ENCODE measurements at regions not wholly inside any gene's neighbourhood (a gene's known extent, or its start where the extent isn't known, plus 50 kb on each side); places are given as distances from the start of the nearest gene placed in this dataset.

DNA sequence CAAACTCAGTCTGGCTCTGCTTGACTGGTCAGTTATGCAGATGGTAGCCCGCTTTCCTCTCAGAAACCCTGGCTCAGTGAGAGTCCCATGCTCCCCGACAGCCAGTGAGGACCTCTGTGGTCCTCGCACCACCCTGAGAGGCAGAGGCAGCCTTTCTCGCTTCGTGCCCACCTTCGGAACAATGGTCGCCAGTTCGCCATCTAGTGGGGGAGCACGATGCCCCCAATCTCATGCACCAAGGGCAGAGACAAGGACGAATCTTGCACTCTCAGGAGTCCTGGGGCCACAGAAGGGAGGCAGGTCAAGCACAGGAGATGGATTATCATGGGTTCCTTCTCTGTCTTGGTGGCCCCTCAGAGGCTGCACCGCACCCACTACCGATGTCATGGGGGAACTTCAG is 75.2 kb downstream of the RHCG start:
- DNase-seq (ENCODE audit: low spot score): no peak

DNA sequence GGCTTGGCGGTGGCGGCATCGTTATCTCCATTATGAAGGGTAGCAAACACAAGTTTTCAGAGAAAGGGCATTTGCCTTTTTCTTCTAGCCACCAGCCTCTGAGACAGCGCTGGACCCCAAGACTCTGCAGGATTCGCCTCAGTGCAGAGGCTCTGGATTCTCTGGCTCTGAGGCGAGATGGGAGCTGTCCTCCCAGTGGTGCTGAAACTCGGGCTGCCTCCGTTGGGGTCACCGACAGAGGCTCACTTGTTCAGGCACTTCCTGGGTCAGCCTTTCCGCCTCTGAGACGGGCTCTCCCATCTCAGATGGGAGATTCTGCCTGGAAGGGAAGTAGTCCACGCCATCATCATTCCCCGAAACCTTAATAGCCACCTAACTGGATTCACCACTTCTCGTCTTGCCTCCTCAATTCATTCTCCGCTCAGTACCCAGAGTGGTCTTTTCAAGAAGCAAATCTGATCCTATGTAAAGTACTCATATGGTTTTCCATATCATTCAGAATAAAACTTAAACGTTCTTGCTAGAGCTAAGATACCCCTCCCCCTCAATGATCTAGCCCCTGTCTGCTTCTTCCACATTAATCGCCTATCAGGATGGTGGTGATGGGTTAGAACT is 76.9 kb downstream of the RHCG start:
- DNase-seq (ENCODE audit: low spot score): no peak

DNA sequence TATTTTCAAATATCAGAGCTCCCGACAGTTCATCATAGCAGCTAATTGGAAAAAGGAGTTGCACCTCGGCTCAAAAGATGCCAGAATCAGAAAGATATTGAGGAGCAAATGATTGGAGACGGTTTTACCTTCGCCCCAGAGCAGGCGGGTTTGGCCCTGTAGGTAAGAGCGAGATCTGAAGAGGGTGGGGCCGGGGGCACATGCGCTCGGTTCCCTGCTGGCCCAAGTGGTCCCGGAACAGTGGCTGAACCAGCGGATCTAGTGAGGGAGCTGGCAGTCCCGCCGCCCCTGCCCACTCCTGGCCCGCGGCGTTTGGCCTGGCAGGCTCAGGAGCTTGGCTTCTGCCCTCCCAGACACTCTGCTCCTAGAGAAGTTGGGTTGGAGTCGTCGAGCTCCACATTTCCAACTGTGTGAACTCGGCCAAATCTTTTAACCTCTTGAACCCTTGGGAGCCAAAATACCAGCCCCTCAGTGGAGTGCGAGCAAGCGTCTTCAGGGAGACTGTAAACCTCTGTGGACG is 79.1 kb downstream of the RHCG start:
- DNase-seq (ENCODE audit: low spot score): no peak

DNA sequence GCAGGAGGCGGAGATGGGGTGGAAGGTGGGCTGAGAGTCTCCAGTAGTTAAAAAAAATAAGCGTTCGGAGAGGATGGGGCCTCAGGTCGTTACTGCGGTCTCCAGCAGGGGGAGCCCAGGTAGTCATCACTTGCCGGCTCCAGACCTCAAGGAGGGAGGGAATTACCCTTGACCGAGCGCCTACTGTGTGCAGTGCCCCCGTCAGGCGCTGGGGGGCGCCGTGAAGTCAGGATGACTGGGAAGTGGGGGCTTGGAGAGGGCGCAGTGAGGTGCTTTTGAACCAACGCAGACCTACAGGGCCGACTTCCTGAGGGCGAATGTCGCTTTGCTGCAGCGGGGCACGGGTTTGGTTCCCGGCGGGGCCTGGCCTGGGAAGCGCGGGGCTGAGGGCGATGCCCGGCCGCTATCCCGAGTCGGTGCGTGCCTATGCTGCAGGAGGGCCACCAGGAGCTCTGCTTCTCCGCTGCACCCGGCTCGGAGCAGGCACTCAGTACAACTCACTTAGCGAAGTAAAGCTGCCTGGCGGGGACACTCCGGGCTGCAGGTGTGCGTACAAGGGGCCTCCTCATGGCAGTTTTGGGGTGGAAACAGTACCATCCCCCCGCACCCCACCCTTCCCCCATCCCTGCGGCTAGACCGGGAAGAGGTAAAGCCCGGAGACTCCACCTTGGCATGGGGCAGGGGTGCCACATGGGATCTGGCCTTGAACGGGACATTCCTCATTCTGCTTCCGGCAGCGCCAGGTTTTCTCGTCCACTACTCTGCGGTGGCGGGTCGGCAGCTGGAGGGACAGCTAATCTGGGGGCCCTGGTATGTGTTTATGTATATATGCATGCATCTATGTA is 79.8 kb downstream of the RHCG start:
- peak; percentile 71 for DNase-seq (ENCODE audit: low spot score)

DNA sequence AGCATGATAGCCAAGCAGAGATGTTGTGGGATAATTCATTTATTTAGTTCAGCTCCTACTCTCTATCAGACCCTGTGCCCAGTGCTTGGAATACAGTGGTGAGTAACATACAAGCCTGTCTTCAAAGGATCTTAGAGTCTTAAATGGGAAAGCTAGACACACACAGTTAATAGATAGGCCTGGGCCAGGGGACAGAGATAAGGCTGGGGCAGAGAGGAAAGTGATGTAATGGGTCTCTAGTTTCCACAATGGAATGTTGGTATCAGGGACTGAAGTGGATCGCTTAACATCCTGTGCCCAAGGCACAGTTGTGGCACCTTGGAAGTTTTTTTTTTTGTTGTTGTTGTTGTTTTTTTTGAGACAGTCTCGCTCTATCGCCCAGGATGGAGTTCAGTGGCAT is 79.9 kb upstream of the POLG start:
- DNase-seq (ENCODE audit: low spot score): no peak

DNA sequence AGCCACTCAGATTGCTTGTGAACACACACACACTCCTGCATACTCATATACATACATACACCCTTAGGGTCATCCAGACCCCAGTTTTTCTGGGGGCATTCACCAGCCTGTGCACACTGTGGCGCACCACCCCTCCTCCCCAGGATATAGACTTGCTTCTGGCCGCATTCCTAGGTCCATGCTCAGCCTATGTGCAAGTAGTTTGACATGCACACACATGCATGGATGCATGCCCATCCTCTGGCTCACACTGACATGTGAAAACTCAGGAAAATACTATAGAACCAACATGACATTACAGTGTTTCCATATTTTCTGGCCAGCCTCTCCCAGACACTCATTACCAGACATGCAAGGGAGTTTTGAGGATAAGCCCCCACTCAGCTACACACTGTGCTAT is 79.3 kb upstream of the POLG start:
- no peak for DNase-seq (ENCODE audit: low spot score)

DNA sequence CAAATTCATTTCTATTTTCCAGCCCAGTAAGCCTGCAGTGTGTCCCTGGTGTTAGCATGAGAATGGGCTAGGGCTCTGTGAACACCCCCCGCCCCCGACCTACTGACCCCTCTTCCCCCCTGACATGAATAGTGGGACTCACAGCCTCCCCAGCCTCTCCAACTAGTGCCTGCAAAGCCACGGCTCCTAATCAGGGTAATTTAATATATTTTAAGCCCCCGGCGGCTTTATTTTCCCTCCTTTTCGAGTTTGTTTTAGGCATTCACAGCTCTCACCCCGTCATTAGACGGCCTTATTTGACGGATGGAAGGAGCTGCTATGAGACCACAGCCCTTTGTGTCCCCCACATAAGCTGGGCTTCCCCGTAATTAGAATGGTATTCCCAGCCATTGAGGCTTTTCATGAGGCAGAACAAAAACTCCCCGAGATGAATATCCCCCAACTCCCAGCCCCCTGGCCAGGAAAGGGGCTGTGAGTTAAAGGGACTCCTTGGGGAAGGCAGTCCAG is 78.3 kb upstream of the POLG start:
- DNase-seq (ENCODE audit: low spot score): no peak

DNA sequence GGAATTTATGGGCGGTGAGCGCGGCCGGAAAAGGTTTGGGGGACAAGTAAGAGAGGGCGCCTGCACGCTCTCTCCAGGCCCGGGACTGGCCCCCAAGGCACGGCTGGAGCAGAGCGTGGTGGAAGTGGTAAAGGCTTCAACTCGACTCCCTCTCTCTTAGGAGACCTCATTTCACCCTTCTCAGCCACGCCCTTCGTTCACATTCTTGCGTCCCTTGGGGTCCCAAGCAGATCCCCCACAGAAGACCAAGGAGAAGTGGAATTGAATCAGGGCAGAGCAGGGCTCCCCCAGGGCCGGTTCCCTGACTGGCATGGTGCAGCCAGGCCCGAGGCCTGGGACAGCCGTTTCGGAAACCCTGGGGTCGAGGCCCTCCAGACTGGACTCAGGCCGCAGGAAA is 75.4 kb upstream of the POLG start:
- no peak for DNase-seq (ENCODE audit: low spot score)

DNA sequence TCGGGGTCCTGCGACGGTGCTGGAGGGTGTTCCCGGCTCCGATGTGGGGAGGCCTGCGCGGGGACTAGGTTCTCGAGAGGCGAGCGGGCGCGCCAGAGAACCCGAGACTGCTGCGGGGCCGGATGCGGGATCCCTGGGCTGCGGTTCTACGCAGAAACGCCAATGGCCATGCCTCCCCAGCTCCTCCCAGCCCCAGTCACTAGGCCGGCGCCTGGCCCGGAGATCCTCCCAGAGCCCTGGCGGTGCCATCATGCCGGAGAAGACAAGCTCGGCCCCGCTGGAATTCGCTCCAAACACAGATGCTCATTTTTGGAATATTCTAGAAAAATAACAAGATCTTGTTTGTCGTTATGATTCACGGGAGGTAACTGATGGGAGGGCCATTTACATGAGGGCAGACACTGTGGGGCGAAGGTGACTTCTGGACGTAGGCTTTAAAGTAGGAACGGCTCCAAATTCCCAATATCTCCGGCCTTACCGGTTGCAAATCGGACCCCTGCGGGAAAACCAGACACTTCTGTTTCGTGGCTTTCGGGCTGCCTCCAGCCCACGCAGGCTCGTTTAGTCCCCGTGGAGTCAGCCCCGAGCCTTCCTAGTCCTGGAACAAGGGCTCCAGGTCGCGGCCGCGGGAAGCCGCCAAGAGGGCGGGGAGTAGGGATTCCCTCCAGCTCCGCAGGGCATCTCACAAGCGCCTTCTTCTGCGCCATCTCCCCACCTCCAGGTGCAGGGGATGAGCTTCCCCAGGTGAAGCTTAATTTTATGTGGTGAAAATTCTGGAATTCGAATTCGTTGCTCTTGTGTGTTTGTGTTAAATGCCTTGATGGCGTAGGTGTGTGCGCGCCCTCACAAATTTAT is 74.8 kb upstream of the POLG start:
- DNase-seq (ENCODE audit: low spot score): no peak

DNA sequence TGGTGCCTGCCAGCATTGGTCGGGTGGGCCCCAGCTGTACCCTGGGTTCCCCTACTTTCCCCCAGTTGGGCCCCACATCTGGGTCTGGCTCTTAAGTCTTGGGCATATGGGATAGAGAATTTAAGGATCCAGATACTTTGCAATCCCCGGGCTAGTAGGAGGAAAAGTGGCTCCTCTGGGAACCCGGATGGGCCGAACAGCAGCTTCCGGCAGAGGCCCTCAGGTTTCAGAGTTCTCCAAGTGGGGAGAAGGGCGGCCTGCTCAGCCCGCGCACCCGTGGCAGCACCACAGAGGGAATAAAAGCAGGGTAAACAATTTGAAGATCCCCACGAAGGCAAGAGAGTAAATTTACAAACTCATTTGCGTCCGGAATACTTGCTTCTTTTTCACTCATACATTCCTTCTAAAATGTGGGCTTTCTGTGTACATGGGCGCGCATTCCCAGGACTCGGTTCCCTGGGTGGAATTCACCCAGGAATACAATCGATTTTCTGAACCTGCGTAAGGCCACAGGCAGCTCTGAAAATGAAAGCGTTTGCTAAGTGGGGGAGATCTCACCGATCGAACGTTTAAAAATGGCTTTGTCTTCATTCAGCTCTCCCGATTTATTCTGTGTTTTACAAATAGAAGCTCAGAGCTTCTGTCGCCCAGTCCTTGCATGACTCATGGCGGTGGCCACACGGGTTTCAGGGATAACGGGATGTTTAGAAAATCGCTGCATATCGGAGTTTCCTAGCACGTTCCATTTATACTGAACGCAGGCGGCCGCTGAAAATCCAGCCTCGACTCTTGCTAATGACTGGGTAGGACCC is 74.0 kb upstream of the POLG start:
- no peak for DNase-seq (ENCODE audit: low spot score)

DNA sequence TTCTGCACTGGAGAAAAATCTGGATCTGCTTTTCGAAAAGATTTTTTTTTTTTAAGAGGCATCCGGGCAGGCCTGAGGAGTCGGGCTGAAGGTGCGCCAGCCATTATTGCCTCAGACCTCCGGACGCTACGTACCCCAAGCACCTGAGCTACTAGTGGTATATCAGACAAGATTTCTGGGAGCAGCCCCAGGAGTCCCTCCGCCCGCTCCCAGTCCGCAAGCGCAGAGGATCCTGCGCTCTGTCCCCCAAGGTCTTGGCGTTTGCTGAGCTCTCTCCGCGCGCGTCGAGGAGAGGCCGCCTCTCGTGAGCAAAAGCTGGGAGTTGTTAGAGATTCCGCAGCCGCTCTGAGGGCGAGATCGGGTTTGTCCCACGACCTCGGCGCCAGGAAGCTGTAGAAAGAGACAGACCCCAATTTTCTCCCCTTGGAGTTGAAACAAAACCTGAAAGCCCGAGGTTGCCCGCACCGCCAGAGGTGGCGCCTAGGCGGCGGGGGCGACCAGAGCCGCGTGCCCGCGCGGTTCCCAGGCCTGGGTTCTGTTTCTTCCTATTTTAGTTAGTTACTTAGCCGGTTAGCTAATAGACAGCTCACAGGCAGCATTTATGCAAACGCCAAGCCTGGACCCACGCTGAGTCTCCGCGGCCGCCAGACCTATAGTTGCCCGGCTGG is 72.5 kb upstream of the POLG start:
- no peak for DNase-seq (ENCODE audit: low spot score)

DNA sequence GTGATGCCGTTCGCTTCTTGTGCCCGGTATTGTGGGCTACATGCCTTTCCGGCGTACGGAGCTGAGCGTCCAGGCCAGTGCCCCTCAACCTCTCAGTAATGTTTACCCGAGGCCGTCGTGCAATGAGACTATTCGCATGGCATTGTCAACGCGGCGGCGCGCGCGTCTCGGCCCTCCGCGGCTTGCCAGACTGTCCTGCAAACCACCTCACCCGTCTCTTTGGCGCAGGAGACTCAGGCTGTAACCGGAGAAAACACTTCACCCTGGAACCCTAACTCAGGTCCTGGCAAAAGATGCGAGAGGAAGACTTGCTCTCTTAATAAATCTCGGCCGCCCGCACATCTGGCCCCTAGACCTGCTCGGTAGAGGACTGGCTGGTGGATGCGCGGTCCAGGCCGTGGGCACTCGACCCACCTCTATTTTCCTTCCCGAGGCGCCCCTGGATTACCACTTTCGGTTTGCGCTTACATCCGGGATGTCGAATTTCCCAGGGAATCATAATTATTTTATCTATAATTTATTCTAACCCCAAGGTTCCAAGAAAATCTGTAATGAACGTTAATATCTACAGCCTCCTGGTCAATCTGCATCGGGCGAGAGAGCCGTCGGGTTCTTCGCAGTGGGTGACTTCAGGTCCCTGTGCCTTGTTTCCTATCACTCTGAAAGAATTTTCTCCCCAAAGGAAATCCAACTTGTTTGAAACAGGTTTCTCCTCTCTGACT is 71.8 kb upstream of the POLG start:
- DNase-seq (ENCODE audit: low spot score): no peak

DNA sequence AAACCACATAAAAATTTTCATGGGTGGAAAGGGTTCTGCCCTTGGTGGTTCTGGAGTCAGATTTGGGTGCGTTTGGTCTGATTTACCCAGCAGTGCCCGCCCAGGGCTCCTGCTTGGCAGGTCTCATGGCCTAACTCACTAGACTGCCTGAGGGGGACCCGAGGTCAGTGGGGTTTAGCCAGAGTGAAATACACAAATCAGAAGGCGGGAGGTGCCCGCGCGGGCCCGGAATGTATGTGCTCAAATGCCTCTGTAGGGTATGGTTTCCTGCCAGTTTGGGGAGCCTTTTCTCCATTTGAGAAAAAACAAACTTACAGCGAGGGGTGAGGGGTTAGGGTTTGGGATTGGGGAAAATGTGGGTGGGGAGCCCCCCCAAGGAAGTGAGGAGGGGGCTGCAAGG is 70.9 kb upstream of the POLG start:
- DNase-seq (ENCODE audit: low spot score): no peak

DNA sequence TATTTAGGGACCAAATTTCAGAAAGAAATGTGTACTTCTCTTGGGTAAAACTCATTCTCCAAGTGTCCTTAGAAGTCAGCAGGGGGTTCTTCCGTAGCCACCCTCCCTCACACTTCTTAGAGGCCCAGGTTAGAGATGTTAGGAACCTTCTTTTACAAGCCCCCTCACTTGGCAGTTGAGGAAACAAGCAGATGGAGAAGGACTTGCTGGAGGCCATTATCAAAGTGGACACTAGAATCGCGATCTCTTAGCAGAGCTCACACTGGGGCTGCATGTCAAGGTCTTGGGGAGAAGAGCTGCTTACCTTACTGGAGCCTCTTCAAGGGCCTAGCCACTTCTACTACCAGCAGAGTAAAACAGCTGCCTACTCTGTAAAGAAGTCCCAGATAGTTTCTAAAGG is 69.4 kb upstream of the POLG start:
- DNase-seq (ENCODE audit: low spot score): no peak

DNA sequence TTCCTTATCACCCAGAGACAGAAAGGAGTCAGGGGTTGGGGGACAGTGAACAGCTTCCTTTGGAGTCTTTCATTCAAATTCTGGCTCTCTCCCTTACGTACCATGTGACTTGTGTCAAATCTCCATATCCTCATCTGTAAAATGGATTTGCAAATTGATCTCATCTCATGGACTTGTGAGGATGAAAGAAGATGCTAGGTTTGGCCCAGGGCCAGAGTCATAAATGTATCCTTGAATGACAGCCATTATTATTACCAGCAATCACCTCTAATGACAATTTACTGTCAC is 67.8 kb upstream of the POLG start:
- DNase-seq (ENCODE audit: low spot score): no peak

DNA sequence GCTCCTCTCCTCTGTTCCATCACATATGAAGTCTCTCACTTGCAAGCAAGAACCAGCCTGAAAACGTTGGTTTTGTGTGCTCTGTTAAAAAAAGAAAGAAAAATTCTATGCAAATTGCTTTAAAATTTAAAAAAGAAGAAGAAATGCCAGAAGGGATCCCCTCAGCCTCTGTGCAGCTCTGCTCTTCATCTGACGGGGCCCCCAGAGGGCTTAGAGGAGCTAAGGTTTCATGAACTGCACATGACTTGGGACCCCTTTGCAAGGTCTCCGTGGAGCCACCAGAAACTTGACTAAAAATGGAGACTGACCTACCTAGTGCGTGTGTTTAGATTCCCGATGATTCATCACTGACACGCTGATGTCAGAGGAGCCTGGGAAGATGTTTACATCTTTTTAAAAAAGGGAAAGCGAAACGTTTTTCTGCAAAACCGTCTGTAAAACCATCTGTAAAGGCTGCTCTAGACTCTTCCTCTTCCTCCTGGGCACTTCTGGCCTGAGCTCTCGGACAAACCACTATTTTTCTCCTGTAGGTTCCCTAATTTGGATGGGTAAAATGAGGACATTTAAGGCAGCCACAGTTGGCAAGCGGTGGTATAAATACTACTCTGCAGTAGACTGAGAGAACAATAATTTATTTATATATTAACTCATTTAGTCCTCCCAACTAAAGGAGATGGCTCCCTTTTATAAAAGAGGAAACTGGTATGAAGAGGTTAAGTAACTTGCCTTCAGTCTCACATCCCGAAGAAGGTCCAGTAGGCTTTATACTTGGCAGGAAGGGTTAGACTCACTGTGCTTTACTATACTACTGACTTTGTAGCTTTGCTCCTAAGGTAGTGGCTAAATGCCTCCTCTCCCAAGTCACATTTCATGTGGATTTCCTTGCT is 67.2 kb upstream of the POLG start:
- no peak for DNase-seq (ENCODE audit: low spot score)

DNA sequence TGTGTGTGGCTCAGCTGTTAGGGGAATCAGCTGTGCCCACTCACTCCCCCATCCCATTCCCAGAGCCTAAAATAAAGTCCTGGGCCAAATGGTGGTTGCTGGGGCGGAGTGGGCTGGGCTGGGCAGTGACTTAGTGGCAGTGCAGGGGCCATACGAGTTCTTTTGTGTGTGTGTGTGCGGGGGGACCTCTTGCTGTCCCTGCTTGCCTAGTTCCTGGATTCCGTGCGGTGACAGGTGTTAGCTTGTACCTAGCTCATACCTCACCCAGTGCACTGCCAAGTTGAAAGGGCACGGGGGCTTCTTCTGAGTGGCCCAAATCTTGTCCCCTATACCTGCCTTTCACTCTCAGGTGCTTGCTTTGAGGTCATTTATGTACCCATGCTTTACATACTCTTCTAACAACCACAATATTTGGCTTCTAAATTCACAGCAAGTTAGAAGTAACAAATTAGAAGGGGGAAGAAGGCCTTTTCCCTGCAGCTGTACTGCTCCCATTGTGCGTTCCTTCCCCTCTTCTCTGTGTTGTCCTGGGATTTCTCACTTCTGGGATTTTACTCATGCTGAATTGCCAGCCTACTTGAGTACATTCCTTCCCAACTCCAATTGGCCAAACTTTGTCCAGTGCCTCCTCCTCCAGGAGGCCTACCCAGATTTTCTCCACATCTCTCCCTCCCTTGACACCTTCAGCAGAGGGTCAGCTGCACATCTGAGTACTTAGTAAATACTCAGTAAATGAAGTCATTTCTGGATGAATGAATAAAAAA is 66.3 kb upstream of the POLG start:
- DNase-seq (ENCODE audit: low spot score): no peak

DNA sequence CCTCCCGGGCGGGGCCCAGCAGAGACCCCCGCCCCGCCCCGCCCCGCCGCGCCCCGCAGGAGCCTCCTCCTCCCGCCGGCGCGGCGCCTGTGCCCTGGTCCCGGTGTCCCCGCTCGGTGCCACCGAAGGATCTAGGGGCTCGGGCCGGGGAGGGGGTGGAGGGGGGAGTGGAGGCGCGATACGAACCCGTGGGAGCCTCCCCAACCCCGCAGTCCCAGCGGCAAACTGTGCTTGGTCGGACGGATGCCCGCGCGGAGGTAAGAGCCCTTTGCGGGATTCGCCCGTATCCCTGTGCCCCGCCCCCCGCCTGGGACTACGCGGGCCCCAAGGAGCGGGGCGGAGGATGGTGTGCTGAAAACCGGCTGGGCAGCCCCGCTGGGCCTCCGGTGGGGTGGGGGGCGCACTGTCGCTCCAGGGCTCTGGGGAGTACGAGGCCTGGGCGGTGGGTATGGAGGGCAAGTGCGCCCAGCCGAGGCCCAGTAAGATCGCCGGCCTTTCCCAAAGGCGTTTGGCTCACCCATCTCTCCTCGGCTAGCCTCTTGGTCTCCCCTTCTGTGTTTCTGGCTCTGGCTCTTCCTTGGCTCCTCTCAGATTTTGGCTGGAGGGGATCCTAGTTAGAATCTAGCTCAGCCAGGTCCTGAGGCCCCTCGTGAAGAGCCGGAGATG is 65.6 kb upstream of the POLG start:
- no peak for DNase-seq (ENCODE audit: low spot score)

Measured in hematopoietic multipotent progenitor cell treated with erythropoietin and hydrocortisone succinate and interleukin-3 and kit ligand, for 15 days (in vitro differentiated cells).